ENCODE measurements at regions not wholly inside any gene's neighbourhood (a gene's known extent, or its start where the extent isn't known, plus 50 kb on each side); places are given as distances from the start of the nearest gene placed in this dataset.

DNA sequence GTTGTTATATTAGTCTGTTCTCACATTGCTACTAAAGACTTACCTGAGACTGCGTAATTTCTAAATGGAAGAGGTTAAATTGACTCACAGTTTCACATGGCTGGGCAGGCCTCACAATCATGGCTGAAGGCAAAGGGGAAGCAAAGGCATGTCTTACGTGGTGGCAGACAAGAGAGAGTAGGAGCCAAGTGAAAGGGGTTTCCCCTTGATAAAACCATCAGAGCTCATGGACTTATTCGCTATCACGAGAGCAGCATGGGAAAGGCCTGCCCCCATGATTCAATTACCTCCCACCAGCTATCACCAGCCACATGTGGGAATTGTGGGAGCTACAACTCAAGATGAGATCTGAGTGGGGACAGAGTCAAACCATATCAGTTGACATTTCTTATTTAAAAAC, 374.5 kb upstream of the RORB start:
- CTCF ChIA-PET: no interaction called here
- DNase-seq (ENCODE audit: low read depth, low spot score): no peak
- POLR2A ChIA-PET: no interaction called here
- no peak overlapping the region for H3K4me3 ChIP-seq (ENCODE audit: low read depth, low read length)
- TF ChIP-seq, protein P1, sequence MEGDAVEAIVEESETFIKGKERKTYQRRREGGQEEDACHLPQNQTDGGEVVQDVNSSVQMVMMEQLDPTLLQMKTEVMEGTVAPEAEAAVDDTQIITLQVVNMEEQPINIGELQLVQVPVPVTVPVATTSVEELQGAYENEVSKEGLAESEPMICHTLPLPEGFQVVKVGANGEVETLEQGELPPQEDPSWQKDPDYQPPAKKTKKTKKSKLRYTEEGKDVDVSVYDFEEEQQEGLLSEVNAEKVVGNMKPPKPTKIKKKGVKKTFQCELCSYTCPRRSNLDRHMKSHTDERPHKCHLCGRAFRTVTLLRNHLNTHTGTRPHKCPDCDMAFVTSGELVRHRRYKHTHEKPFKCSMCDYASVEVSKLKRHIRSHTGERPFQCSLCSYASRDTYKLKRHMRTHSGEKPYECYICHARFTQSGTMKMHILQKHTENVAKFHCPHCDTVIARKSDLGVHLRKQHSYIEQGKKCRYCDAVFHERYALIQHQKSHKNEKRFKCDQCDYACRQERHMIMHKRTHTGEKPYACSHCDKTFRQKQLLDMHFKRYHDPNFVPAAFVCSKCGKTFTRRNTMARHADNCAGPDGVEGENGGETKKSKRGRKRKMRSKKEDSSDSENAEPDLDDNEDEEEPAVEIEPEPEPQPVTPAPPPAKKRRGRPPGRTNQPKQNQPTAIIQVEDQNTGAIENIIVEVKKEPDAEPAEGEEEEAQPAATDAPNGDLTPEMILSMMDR (IDR thresholded peaks at IDR 0.05; ENCODE audit: insufficient read depth, low read length, missing control alignments): no peak

DNA sequence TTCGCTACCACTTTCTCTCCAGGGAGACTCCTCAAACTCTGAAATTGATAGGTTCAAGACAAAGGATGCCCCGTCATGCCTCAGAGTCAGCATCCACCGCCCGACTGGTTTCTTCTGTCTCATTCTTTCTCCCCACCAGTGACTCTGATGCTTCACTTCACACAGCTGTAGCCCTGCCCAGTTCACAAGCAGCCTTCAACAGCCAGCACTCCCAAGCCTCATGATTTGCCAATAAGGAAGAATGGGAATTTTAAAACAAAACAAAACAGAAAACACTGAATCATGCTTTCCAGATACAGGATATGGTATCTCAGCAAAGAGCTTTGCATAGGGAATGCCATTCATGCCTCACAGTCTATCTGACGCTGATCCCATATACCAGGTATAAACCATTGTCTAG, 371.2 kb upstream of the RORB start:
- CTCF ChIA-PET: no interaction called here
- TF ChIP-seq, protein P1 (IDR thresholded peaks at IDR 0.05; ENCODE audit: insufficient read depth, low read length, missing control alignments): no peak
- POLR2A ChIA-PET: no interaction called here
- no peak for DNase-seq (ENCODE audit: low read depth, low spot score)
- no peak overlapping the region for H3K4me3 ChIP-seq (ENCODE audit: low read depth, low read length)

DNA sequence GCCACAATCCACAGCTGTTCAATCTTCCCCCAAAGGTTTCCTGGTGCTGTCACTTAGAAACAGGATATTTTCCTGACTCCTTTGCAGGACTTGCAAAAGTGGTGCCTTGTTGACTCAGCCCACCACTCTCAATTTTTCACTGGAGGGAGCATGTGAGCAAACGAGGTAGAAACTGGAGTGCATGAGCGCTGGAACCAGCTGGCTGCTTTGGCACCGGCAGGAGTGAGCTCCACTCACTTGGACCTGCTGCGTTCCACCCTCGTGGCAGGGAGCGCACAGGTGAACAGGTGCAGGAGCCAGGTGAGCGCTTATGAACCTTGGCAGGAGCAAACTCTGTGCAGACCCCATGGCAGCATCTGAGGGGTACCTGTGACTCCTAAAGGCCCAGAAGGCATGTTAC, 364.1 kb upstream of the RORB start:
- POLR2A ChIA-PET: no interaction called here

DNA sequence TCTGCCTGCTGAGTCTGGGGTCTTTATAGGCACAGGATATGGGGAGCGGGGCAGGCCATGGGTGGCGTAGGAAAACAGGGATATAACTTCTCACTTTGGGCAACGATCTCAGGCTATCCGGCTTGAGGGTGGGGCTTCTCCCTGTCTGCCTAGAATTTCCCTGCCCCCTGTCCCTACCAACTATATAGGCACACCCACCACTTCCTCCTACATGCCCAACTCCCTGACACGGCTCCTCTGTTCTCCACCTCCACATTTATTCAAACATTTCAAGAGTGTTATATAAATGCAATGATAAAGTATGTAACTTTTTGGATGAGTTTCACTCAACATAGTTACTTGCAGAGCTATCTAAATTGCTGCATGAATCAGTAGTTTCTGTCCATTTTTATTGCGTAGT, 363.2 kb upstream of the RORB start:
- TF ChIP-seq, protein P1 (IDR thresholded peaks at IDR 0.05; ENCODE audit: insufficient read depth, low read length, missing control alignments): no peak
- ChIA-PET POLR2A (no interaction called here), CTCF (no interaction called here)
- no peak overlapping the region for H3K4me3 ChIP-seq (ENCODE audit: low read depth, low read length)
- DNase-seq (ENCODE audit: low read depth, low spot score): no peak

More for the DNA sequence above, 364.1 kb upstream of the RORB start:
- no peak for DNase-seq (ENCODE audit: low read depth, low spot score)
- H3K4me3 ChIP-seq (ENCODE audit: low read depth, low read length): no peak overlapping the region
- TF ChIP-seq, protein P1 (IDR thresholded peaks at IDR 0.05; ENCODE audit: insufficient read depth, low read length, missing control alignments): no peak
- CTCF ChIA-PET: no interaction called here

DNA sequence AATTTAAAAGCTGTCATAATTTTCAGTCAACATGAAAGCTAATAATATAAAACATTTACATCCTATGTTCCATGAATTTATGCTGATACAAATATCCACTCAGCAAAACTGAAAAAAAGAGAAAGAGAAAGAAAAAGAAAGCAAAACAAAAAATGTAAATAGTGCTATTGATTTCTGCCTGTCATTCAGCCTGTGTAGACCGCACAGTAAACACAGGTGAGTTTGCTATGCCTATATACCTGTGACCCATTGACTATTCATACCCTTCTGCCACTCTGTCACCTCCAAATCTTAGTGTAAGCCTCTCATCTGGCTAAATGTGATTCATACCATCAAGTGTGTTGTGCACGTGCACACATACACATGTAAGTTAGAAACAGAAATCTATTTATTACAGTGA, 359.0 kb upstream of the RORB start:
- TF ChIP-seq, protein P1 (IDR thresholded peaks at IDR 0.05; ENCODE audit: insufficient read depth, low read length, missing control alignments): no peak
- POLR2A ChIA-PET: no interaction called here
- H3K4me3 ChIP-seq (ENCODE audit: low read depth, low read length): no peak overlapping the region
- CTCF ChIA-PET: no interaction called here
- DNase-seq (ENCODE audit: low read depth, low spot score): no peak

DNA sequence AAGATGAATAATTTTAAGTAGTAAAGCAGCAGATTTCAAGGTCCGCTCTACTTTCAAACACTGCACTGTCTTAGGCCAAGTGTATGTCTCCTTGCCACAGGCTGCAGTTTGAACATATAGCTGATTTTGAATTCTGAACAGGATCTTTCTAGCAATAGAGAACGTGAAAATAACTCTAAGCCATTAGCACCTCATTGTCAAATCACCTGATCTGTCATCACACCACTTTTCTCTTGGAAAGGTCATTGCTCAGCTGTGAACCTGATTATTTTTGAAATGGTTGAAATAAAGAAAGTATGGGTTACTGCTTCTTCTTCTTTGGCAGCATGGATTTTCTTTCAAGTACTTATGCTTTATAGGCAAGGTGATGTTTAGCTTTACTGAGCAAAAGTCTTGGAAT, 357.0 kb upstream of the RORB start:
- TF ChIP-seq, protein P1 (IDR thresholded peaks at IDR 0.05; ENCODE audit: insufficient read depth, low read length, missing control alignments): no peak
- no peak for DNase-seq (ENCODE audit: low read depth, low spot score)
- POLR2A ChIA-PET: no interaction called here
- no peak overlapping the region for H3K4me3 ChIP-seq (ENCODE audit: low read depth, low read length)
- CTCF ChIA-PET: no interaction called here

All from AG04449 (cell line).